22Rv1 (cell line): ENCODE measurements at regions not wholly inside any gene's neighbourhood (a gene's known extent, or its start where the extent isn't known, plus 50 kb on each side); places are given as distances from the start of the nearest gene placed in this dataset.

Experiments used
- H3K27ac ChIP-seq: fragments of 450-650 bp; 2 replicates; pipeline ENCODE4 v1.5.1; 2017
- ZFX ChIP-seq: fragments of 450-650 bp; IDR thresholded peaks from 2 replicates; pipeline ENCODE4 v1.6.1; 2017; ENCODE audit warnings: antibody characterized with exemption, borderline replicate concordance
- TF ChIP-seq, protein P1 (sequence below): fragments of 450-650 bp; IDR thresholded peaks from 2 replicates; pipeline ENCODE4 v1.5.1; 2017; ENCODE audit warnings: mild to moderate bottlenecking

DNA sequence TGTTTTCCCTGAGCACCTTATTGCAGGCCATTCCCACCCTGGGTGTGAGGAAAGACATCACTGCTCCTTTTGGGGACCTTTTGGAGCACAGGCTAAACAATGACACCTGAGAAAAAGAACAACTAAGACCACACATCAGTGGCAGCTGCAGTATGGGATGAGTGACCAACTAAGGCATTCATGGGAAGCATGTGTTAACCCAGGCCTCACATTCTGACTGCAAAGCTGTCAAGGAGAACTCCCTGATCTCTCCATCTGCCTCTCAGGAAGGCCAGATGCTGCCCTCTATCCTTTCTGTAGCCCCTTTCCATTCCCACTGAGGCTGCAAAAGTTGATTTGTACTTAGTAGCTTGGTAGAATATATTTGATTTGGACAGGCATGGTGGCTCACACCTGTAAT, 130.5 kb upstream of the FOXN2 start:
- H3K27ac ChIP-seq: no peak overlapping the region
- TF ChIP-seq, protein P1, sequence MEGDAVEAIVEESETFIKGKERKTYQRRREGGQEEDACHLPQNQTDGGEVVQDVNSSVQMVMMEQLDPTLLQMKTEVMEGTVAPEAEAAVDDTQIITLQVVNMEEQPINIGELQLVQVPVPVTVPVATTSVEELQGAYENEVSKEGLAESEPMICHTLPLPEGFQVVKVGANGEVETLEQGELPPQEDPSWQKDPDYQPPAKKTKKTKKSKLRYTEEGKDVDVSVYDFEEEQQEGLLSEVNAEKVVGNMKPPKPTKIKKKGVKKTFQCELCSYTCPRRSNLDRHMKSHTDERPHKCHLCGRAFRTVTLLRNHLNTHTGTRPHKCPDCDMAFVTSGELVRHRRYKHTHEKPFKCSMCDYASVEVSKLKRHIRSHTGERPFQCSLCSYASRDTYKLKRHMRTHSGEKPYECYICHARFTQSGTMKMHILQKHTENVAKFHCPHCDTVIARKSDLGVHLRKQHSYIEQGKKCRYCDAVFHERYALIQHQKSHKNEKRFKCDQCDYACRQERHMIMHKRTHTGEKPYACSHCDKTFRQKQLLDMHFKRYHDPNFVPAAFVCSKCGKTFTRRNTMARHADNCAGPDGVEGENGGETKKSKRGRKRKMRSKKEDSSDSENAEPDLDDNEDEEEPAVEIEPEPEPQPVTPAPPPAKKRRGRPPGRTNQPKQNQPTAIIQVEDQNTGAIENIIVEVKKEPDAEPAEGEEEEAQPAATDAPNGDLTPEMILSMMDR: no peak
- no peak for TF ChIP-seq ZFX

DNA sequence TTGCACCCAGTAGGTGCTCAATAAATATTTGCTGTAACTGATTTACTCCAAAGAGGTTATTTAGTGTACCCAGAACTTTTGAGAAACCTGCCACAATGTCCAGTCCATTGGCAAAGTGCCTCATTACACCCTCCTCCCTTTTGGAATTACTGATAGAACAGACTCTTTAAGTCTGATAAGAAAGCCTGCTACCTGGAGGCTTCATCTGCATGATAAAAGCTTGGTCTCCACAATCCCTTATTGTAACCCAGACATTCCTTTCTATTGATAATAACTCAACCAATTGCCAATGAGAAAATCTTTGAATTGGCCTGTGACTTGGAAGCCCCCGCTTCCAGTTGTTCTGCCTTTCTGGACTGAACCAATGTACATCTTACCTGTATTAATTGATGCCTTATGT, 127.0 kb upstream of the FOXN2 start:
- TF ChIP-seq, protein P1: no peak
- no peak for TF ChIP-seq ZFX
- H3K27ac ChIP-seq: no peak overlapping the region

DNA sequence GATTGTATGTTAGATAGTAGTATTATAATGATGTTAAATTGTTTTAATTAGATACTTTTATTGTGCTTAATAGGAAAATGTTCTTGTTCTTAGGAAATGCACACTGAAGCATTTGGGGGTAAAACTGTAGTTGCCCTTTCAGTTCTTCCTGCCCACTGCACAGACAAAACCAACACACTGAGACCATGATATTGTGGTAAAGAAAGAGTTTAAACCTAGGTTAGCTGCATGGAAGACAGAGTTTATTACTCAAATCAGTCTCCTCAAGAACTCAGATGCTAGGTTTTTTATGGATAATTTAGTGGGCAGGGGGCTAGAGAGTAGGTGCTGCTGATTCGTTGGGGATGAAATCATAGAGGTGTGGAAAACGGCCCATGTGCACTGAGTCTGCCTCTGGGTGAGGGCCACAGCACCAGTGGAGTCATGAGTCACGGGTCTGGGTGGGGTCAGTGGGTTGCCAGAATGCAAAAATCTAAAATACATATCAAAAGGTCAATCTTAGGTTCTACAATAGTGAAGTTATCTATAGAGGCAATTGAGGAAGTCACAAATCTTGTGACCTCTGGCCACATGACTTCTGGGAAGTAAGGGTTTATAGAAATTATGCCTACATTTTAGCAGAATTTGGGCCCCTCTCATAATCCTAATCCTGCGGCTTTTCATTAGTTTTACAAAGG, 124.8 kb upstream of the FOXN2 start:
- no peak overlapping the region for H3K27ac ChIP-seq
- no peak for TF ChIP-seq ZFX

DNA sequence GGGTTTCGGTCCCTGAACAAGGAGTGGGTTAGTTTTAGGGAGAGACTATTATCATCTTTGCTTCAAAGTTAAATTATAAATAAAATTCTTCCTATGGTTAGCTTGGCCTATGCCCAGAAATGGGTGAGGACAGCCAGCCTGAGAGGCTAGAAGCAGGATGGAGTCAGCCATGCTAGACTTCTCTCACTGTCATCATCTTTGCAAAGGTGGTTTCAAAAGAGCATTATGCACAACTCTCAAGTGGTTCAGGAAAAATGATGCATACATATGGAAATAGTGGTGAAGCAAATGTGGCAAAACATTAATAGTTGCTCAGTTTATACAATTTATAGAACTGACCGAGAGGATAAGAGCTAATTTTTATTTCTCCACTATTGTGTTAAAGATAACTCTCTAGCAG, 124.3 kb upstream of the FOXN2 start:
- no peak overlapping the region for H3K27ac ChIP-seq

DNA sequence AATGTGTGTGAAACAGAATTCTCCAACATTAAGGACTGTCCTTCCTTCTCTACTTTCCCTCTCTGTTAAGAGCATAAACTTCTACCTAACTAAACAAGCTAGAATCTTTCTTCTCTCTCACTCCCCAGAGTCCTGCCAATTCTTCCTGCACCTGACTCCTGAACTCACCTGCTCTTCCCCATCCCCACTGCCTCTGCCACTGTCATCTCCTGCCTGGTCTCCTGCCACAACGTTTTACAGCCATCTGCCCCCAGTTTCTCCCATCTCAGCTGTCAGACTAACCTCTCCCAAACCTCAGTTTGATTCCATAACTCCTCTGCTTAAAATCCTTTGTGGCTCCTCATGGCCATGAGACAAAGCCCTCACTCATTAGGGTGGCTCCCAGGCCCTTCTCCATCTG, 119.8 kb upstream of the FOXN2 start:
- no peak overlapping the region for H3K27ac ChIP-seq
- TF ChIP-seq, protein P1: no peak
- no peak for TF ChIP-seq ZFX

More for the DNA sequence above, 124.3 kb upstream of the FOXN2 start:
- TF ChIP-seq ZFX: no peak
- TF ChIP-seq, protein P1: no peak

DNA sequence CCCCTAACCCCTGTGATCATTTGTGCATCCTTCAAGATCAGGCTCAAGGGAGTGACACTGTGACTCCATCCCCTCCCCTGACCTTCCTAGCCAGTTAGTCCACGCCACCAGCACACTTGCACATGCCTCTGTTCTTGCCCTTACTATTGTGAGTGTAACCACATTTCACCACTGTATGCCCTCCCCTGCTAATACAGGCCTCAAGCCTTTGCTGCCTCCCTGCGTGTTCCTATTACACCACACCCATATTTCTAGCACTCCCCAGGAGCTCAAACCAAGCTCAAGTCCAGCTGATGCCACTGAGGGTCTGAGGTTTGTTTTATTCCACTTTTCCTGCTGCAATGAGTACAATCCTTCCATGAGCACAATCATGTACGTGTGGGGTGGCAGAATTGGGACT, 119.3 kb upstream of the FOXN2 start:
- TF ChIP-seq ZFX: no peak
- TF ChIP-seq, protein P1: no peak
- H3K27ac ChIP-seq: no peak overlapping the region

DNA sequence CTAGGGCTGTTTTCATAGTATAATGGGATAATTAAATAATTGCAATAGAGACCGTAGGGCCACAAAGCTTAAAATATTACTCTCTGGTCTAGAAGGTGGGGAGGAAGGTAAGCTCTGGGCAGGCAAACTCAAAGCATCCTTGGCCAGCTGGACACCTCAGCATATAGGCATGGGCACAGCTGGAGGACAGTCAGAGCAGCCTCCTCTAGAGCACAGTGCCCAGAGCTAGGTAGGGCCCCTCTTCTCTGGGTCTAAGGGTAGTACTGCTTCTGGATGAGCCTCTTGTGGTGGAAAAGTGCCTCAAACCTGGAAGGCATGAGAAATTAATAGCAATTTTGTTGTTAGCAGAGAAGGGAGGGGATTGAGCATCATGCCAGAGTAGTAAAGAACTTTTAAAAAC, 116.9 kb upstream of the FOXN2 start:
- TF ChIP-seq, protein P1: no peak
- no peak for TF ChIP-seq ZFX
- H3K27ac ChIP-seq: no peak overlapping the region

DNA sequence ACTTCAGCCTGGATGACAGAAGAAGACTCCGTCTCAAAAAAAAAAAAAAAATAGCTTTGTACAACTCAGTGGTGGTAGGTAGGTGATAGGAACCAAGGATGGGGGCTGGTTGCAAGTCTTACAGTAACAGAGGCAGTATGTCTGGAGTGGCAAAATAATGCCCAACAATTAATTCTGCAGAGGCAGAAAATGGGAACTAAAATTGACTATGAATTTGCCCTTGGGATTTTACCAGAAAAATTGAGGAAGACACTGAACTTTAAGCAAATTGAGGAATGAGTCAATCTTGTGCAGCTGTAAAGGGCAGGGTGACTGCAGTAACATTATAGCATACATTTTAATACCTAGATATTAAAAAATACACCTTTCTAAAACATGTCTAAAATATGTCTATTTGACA, 116.1 kb upstream of the FOXN2 start:
- TF ChIP-seq, protein P1: no peak
- no peak for TF ChIP-seq ZFX
- H3K27ac ChIP-seq: no peak overlapping the region
